ENCODE measurements at regions not wholly inside any gene's neighbourhood (a gene's known extent, or its start where the extent isn't known, plus 50 kb on each side); places are given as distances from the start of the nearest gene placed in this dataset.
A peak's percentile ranks its signal among the peaks of the same experiment; 100 is the strongest.

DNA sequence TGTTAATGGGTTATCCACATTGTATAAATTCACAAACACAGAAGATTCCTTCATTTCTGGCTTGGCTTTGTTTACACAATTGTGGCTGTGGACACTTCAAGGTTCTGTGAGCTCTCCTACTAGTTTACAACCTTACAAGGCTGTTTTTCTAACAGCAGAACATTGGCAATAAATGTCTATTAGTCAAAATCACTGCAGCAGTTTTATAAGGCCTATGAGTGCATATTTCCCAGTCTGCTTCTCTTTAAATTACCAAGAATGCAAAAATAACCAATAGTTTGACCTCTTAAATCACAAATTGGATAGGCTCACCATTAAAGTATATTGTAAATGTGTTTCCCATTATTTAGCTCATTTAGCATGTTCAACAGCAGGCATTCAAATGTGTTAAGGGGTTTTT, 239.2 kb downstream of the DKK2 start:
- Histone ChIP-seq H3K4me1 (ENCODE audit: control insufficient read depth, extremely low read depth, insufficient read depth, low read length) (no peaks in the 10 kb centered on the region), H3K27ac (ENCODE audit: insufficient read depth, low read depth, low read length) (no peak overlapping the region), H3K4me2 (ENCODE audit: insufficient read depth, low read length) (no peak overlapping the region), H3K4me3 (replicated peaks in 1 of 3; ENCODE audit: insufficient read depth in 1 of 3, low read depth in 1 of 3, low read length in 3 of 3) (no peak overlapping the region), H3K79me2 (ENCODE audit: control insufficient read depth, insufficient read depth, low read length) (no peaks in the 10 kb centered on the region), H3K9me3 (replicated peaks; ENCODE audit: control insufficient read depth, insufficient read depth, low read length) (no peaks in the 10 kb centered on the region), H3K27me3 (ENCODE audit: control insufficient read depth in 2 of 2, insufficient read depth in 2 of 2, low read length in 2 of 2) (no peaks in the 10 kb centered on the region), H3K36me3 (ENCODE audit: control insufficient read depth in 2 of 2, extremely low read depth in 1 of 2, insufficient read depth in 2 of 2, low read length in 2 of 2) (no peaks in the 10 kb centered on the region), H2AFZ (ENCODE audit: low read depth, low read length) (no peak overlapping the region), H3K9ac (replicated peaks; ENCODE audit: extremely low read depth, insufficient read depth, low read length) (no peak overlapping the region), H3K9me1 (replicated peaks; ENCODE audit: control insufficient read depth, extremely low read depth, insufficient read depth, low read length) (no peaks in the 10 kb centered on the region), H4K20me1 (replicated peaks; ENCODE audit: control insufficient read depth, extremely low read depth, insufficient read depth, low read length) (no peaks in the 10 kb centered on the region)
- CTCF ChIA-PET, result no interaction called here
- dilution Hi-C loops (cut with MboI; ENCODE audit: extremely low pct_ligation_motif_present, low sequenced_read_pairs), result no loop called here
- TF ChIP-seq POLR2A (IDR thresholded peaks at IDR 0.05; ENCODE audit: low read depth, low read length), result no peak
- no peak for TF ChIP-seq EZH2 (IDR thresholded peaks at IDR 0.05; ENCODE audit: borderline replicate concordance, low read depth, low read length, severe bottlenecking)
- TF ChIP-seq, protein P1, sequence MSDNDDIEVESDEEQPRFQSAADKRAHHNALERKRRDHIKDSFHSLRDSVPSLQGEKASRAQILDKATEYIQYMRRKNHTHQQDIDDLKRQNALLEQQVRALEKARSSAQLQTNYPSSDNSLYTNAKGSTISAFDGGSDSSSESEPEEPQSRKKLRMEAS (IDR thresholded peaks at IDR 0.05; ENCODE audit: insufficient read depth, insufficient read length), result no peak
- TF ChIP-seq, protein P2, sequence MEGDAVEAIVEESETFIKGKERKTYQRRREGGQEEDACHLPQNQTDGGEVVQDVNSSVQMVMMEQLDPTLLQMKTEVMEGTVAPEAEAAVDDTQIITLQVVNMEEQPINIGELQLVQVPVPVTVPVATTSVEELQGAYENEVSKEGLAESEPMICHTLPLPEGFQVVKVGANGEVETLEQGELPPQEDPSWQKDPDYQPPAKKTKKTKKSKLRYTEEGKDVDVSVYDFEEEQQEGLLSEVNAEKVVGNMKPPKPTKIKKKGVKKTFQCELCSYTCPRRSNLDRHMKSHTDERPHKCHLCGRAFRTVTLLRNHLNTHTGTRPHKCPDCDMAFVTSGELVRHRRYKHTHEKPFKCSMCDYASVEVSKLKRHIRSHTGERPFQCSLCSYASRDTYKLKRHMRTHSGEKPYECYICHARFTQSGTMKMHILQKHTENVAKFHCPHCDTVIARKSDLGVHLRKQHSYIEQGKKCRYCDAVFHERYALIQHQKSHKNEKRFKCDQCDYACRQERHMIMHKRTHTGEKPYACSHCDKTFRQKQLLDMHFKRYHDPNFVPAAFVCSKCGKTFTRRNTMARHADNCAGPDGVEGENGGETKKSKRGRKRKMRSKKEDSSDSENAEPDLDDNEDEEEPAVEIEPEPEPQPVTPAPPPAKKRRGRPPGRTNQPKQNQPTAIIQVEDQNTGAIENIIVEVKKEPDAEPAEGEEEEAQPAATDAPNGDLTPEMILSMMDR (IDR thresholded peaks at IDR 0.05; ENCODE audit: extremely low read depth in 1 of 2, insufficient read depth in 1 of 2, low read depth in 1 of 2, low read length in 2 of 2), result no peak
- TF ChIP-seq GATA2 (IDR thresholded peaks at IDR 0.05; ENCODE audit: insufficient read depth, insufficient read length, low read depth, low read length), result no peak
- no peak for TF ChIP-seq JUN (IDR thresholded peaks at IDR 0.05; ENCODE audit: borderline replicate concordance, insufficient read depth, insufficient read length, low read depth)
- no peak for TF ChIP-seq MYC (IDR thresholded peaks at IDR 0.05; ENCODE audit: low read depth, low read length)
- no peak for TF ChIP-seq POLR2AphosphoS5 (IDR thresholded peaks at IDR 0.05; ENCODE audit: insufficient read depth, low read depth, low read length)
- TF ChIP-seq FOS (IDR thresholded peaks at IDR 0.05; ENCODE audit: borderline replicate concordance, insufficient read depth, low read length), result no peak
- FAIRE-seq (peak; percentile 33), DNase-seq (ENCODE audit: low read depth, low spot score) (no peak)
- POLR2A ChIA-PET, result no interaction called here
- intact Hi-C loops (cut with micrococcal nuclease), result no loop called here
- no TSS peak for BruUV-seq (replicated peaks)

Measured in endothelial cell of umbilical vein (primary cell).